NCI-H69 (cell line): ENCODE measurements at regions not wholly inside any gene's neighbourhood (a gene's known extent, or its start where the extent isn't known, plus 50 kb on each side); places are given as distances from the start of the nearest gene placed in this dataset.

Experiments used
- DNase-seq: peaks from one replicate; lab custom pipeline; 2025; lab: John Stamatoyannopoulos, UW

DNA sequence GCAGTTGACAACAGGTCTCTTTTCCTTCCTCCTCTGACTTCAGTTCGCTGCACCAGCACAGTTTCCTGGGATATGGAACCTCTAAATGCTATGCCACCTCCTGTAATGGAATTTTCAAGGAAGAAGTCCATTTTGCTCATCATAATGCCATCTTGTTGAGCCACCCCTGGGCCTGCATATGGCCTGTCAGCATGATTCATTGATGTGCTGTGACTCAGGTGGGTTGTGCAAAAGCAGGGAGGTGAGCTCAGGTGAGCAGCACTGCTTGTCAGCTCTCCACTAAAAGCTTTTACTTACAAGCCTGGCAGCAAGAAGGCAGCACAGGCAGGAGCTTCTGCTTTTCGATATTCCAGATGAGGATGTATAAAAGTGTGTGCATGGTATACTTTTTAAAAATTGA is 247.1 kb upstream of the LMCD1 start:
- peak; percentile 46 for DNase-seq

DNA sequence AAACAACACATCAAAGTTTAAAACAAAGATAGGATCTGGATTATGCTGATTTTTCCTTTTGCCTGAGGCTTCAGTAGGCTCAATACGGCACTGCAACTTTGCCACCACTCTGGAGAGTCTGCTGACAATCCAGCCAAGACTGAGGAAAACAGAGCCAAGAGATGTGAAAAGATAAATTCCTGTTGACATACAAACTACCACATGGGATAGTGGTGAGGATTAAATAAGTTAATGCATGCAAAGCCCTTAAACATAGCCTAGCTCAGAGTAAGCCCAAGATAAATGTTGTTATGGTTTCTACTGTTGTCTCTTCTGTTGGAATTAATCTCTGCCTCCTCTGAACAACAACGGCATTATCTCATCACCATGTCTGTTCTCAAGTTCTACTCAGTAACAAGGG is 245.9 kb upstream of the LMCD1 start:
- no peak for DNase-seq

DNA sequence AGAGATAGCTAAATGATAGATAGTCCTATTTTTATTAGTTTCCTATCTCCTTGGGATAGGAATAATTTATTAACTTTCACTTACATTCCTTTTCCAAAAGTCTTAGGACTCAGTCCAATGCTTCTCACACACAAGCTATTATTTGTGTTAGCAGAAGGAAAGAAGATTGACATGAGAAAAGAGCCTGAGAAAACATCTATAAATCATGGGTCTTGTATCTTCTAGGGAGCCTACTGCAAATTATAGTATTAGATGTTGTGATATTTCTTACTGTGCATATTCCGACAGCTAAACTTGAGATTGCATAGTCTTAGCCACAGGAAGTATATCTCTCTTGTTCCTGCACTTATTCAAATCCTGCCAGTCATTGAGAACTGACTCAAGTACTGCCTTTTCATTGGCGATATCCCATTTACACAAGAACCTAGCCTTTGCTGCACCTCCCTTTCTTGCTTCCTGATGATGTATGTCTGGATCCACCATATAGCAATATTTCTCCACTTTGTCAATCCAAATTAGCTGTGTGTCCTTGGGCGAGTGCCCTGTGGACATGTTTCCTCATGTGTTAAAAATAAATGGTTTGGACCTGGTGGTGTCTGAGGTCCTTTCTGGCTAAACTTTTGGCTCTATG is 245.1 kb upstream of the LMCD1 start:
- DNase-seq = no peak

DNA sequence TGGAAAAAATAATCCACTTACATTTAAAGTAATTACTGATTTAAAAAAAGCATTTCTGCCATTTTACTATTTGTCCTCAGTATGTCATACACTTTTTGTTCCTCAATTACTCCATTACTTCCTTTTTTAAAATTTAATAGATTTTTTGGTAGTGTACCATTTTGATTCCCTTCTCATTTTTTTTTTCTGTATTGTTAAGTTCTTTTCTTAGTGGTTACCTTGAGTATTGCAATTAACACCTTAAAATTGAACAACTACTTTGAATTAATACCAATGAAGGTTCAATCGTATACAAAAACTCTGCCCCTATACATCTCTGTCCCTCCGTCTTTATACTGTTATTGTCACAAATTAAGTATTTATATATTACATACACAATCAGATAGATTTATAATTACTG is 240.6 kb upstream of the LMCD1 start:
- no peak for DNase-seq

DNA sequence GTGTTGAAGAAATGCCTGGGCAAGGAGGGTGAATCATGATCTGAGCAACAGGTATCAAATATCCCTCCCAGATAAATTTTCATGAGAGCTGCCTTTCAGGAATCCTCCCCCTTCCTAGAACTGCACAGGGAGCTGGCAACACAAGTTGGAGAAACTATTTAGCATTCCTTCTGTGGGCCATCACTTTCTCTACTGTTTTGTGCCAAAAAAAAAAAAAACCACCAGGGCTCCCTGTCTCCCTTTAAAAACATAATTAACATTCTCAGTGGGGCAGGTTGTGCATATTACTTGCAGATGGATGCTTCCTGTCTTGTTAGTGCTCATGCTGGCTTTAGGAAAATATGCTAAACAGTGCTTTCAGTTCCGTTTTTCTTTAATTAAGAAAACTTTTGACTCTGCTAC is 234.9 kb upstream of the LMCD1 start:
- DNase-seq = no peak

DNA sequence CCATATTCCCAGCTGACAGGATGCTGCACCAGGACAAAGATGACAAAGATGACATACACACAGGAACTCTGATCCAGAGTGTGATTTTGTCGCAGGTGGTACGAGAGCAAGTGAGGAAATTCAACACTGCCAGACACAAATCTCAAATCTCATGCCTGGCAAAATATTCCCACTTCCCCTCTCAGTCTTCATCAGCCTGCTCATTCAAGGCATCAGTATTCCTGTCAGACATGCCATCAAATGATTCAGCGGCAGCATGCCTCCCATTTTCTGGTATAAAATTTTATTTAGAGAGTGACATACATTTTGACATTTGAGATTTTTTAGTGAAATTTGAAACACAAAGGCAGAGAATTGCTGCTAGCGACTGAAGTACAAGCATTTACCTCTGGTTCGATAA is 228.1 kb upstream of the LMCD1 start:
- no peak for DNase-seq

DNA sequence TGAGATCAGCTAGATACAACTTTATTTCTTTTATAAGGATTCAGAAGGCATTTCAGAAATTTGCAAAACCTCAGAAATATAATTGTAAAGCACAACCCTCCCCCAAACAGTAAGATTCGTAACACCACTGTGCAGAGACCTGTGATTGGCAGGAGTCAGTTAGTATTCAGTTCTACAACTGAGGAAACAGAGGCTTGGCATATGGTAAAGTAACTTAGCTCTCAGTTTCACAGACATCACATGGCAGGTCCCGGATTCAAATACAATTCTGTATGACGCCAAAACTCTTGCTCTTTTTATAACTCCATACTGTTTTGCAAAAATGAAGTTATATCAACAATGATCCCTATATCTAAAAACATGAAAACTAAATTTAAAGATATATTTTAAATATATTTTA is 225.6 kb upstream of the LMCD1 start:
- DNase-seq = no peak

DNA sequence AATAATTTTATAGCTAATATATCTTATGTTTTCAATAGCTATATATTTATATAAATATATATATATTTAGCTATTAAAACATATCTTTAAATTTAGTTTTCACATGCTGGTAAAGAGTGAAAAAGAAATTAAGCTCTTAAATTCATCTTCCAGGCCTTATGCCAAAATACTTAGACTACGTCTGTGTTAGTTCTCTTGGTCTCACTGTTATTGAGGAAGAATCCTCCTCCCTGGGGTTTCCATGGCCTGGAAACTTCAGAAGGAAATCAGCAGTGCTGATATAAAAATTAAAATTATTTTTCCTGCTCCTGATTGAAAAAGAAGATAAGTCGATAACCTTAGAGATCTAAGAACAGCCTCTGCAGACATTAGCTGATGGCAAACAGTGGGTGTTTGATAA is 225.1 kb upstream of the LMCD1 start:
- no peak for DNase-seq

DNA sequence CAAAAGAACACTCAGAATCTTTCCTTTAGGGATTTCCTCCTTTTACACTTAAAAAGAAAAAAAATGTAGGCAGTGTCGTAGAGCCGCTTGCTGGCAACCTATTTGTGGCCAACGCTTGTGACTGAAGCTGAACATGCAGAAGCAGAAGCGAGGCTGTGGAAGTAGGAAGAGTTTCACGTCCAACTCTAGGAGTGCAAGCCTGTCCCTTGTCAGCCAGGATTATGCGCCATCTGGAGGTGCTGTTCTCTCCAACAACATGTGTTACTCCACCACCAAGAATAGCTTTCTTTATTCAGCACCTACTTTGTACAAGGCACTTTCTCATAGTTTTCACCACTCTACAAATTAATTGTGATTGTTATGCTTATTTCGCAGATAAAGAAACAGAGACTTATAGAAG is 223.2 kb upstream of the LMCD1 start:
- no peak for DNase-seq

DNA sequence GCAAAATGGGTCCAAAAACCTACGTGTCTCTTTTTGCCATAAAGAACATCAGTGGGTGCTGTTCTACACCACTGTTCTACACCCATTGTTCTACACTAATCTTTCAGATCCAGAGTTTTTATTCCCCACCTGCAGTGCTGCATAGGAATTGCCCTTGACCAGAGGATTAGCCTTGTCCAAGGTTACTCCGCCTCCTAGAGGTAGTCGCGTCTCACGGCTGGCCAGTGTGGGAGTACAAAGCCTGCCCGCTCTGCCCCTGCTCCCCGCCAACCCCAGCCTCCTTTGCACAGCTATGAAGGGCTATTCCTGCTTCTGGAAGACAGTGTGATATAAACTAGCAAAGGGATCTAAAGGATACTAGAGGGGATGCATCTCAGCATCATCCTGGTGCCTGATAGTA is 222.1 kb upstream of the LMCD1 start:
- DNase-seq = no peak

DNA sequence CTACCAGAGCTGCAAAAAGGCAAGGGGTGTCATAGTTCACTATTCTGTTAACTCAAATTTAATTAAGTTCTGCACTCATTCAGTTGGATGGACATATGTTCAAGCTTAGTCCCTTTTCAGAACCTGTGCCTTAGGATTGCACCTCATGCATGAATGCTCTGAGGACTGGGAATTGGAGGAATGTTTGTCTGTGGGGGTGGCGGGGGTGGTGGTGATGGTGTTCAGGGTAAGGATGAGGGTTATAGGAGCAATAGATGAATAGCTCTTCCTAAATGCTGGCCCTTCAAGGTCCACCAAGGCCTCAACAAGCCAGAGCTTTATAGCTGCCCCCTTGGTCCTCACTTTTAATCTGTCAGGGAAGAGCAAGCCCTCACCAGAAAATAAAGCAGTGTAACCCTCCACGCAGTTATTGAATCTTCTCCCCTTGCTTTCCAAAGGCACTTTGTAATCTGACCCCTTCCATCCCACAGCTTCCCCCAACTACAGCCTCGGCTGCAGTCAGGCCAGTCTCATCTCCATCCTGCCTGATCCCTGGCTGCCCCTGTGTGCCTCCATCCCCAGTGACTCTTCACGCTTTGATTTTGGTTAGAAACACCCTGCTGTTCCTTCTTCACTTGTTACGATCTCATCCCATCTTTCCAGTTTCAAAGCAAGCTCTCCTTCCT is 221.6 kb upstream of the LMCD1 start:
- DNase-seq = no peak

DNA sequence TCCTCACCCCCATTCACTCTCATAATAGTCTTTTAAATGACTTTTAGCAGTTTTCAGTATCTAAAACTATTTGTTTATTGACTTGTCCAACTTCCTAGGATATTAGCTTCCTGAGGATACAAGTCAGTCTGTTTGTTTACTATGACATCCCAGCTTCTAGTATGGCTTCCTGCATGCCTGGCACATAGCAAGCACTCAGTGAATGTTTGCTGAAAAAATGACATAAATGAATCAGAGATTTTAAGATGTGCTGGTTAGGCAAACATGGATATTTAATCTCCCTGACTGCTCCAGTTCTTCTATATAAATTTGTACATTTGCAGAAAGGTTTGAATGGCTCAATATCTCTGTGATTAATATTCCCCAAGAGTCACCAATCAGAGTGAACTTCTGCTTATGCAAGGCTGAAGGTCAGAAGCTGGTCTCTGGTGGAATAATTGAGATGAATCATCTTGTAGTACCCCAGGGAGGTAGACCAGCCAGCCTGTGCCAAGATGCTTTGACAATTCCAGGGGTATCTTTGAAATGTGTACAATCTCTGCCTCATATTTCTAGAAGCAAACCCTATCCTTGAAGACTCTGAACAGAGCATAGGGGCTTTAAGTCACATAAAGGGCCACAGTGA is 219.0 kb upstream of the LMCD1 start:
- no peak for DNase-seq

DNA sequence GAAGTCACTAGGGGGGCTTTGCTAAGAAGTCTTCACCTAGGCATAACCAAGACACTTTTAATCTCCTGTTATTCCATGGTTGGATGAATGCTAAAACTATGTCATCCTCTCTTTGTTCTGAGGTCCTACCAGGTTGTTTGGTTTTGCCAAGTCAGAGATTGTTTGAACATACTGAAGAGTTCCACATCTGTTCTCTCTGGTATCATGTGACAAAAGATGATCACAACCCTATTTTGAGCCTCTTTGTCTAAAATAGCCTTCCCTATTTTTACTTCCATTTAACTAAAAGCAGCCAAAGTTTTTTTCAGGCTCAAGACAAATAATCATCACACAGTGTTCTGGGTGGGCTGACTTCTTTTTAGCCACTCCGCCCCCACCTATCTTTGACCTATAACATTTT is 218.4 kb upstream of the LMCD1 start:
- DNase-seq = no peak

DNA sequence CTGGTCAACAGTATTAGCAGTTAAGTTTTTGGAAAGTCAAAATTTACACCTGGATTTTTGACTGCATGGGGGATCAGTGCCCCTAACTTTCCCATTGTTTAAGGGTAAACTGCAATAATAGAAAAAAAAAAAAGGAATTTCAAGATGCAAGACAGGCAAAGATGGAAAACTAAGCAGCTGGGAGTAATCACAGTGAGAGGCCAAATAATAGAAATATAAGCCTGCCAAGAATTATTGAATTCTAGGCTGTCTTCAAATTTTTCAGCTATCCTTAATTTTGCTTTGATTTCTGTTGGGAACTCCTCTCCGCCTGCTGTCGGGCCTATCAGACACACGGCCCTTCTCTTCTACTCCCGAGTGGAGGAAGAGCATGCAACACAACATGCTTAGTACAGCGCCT is 215.5 kb upstream of the LMCD1 start:
- DNase-seq = no peak

DNA sequence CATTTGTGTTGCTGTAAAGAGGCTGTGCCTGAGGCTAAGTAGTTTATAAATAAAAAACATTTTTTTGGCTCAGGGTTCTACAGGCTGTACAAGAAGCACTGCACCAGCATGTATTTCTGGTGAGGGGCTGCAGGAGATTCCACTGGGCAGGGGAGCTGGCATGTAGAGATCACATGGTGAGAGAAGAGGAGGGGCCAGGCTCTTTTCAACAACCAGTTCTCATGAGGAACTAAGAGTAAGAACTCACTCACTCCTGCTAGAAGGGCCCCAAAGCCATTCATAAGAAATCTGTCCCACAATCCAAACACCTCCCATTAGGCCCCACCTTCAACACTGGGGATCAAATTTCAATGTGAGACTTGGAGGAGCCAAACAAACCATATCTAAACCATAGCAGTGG is 214.9 kb upstream of the LMCD1 start:
- DNase-seq = no peak

DNA sequence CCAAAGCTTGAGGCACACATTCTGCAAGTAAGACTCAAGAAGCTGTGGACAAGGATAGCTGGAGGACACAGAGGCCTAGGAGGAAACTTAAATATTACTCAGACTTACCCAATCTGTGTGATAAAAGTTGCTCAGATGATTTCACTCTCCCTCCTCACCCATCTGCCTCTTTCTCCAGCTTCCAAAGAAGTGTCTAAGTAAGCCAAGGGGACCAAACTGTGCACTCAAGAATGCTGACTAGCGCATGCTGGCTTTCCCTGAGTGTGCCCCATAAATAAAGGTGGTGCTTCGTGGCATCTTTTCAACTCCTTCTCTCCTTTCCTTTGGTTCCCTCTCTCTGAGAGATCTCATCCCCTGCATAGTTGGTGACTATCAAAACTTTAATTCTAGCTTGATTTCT is 211.0 kb upstream of the LMCD1 start:
- no peak for DNase-seq

DNA sequence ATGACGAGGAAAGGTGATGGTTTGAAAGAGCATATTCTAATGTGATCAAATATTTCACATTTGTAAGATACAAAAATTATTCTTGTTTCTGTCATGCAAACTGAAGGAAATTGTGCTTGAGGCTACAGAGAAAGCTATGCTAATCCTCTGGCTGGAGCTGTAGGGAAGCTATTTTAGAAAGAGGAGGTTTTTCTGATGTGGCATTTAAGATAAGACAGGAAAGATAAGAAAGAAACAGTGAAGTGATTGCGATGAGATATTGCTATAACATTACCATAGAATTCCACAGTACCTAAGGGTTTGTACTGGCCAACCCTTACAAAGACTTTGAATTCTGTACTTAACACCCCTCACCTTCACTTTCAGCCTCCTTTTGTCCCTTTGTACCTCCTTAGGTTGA is 205.2 kb upstream of the LMCD1 start:
- DNase-seq = no peak

DNA sequence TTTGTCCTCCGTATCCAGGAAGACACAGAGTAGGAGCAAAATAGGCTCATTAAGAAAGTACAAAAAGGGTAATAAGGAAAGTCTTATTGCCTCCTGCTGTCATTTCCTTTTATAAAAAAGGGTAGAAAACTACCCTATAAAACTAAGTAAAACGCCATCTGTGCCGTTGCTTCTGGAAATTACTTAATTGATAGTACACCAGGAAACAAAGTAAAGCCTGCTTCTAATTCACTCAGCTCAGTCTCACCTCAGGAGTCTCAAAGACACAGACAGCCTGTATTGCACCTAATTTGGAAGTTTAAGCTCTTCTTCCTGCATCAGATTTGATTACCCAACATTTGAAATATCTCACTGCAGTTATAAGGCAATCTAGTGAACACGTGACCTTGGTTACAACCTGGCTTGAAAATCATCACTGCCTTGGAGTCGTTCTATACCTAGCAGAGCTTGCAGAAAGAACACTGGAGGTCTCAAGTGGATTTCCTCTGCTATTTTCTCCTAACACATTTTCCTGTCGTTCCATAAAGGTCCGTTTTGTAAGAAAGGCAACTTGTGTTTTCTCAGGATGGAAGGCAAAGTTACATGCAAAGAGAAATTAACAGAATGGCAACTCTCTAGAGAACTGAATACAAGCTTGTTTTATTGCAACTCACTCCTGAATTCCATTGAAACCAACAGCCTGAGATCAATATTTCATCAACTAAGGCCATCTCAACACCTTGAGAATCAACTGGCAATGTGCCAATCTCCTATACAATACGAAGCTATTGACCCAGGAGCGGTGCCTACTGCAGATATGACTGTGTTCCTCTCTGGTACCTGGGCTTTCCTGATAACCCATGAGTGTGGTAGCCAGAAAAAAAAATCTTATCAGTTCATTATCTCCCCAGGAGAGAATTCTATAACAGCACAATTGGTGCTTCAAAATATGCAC is 203.3 kb upstream of the LMCD1 start:
- peak; percentile 17 for DNase-seq

DNA sequence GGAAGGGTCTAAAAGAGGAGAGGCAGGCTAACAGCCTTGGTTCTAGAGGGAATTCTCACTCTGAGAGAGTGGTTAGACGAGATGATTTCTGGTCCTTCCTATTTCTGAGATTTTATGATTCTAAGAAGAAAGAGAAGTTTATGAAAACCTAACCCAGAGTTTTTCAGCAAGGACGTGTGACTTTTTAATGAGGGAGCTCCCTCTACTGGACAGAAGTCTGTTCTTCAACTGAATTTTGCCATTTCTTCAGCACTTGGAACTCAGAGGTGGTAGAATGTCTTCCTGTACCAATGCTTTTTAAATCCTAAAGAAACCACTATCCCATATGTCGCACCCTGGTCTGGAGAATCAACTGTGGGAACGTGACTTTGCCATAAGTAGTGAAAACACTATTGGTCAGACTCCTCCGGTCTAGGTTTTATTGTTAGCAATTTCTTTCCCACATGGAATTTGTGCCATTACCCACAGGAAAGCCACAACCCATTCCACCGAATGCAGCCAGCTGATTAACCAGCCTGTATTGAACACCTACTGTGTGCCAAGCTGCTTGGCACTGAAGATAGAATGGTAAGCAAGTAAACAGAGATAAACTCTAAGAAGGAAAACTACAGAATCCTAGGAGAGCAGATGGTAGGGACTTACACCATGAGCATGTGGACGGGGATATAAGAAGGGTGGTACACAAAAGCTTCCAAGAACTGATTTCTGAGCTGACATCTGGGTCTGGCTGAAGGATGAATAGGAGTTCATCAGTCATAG is 199.5 kb upstream of the LMCD1 start:
- peak; percentile 45 for DNase-seq

DNA sequence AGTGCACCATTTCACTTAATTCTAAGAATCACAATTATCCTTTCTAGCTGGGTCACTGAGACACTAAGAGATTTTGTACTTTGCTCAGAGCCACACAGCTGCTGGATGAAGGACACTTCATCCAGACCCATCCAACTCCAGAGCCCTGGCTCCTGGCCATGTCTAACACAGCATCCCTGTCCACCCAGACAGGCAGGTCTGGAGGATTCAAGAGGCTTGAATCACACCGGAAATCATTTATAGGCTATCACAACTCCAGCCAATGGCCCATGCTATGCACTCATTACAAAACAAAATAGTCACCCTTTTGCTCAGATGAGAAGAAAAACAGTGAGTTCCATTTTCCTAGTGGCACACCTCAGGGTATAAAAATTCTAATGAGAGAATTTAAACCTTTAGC is 198.2 kb upstream of the LMCD1 start:
- DNase-seq = no peak

DNA sequence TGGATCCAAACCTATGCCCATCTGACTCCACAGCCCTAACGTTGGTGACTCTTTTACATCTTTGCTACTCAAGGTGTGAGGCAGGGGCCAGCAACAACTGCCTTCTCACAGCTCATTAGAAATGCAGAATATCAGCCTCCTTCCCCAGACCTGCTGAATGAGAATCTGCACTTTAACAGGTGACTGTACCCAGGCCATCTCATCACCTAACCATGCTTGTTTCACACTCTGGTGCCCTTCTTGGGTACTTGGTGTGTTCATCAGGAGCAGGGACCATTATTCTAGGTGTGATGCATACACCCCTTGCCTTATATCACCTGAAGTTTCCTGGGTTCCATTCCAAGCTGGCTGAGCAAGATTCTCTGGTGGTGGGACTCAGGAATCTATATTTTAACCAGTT is 196.3 kb upstream of the LMCD1 start:
- DNase-seq = no peak

DNA sequence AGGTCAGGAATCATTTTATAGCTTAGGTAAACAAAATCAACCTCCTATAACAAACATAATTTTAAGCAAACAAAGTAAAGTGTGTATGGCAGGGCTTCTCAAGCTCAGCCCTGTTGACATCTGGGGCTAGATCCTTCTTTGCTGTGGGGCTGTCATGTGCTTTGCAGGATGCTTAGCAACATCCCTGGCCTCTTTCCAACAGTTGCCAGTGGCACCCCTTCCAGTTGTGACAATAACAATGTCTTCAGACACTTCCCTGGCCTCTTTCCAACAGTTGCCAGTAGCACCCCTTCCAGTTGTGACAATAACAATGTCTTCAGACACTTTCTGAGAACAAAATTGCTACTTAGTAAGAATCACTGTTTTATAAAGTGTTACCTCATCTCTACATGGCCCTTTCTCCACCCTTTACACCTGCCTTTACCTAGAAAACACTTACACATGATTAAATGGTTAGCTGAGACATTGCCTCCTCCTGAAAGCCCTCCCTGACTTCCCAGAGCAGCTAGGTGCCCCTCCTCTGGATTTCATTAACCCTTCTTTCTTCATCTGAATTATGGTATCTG is 194.0 kb upstream of the LMCD1 start:
- peak; percentile 26 for DNase-seq
